AG09309 (cell line): ENCODE measurements at regions not wholly inside any gene's neighbourhood (a gene's known extent, or its start where the extent isn't known, plus 50 kb on each side); places are given as distances from the start of the nearest gene placed in this dataset.

ENCODE experiments used
- DNase-seq: peaks from one replicate; pipeline ENCODE4 v3.0.0-alpha.2; 2010; ENCODE audit warnings: low read depth
- H3K4me3 ChIP-seq: 2 replicates; pipeline ENCODE4 v1.5.1; 2011; ENCODE audit warnings: mild to moderate bottlenecking, low read depth, low read length, moderate library complexity; ENCODE audit not compliant: control insufficient read depth
- CTCF ChIP-seq: IDR thresholded peaks from 2 replicates; pipeline ENCODE4 v1.5.1; 2011; ENCODE audit warnings: mild to moderate bottlenecking, low read depth, low read length, inconsistent platforms; ENCODE audit not compliant: insufficient read depth, control insufficient read depth; ENCODE audit errors: missing control alignments

GRCh38 chr6:122220254-122220653, 179.2 kb upstream of the HSF2 start:
- TF ChIP-seq CTCF = no peak
- no peak for DNase-seq
- H3K4me3 ChIP-seq = no peak overlapping the region

DNA sequence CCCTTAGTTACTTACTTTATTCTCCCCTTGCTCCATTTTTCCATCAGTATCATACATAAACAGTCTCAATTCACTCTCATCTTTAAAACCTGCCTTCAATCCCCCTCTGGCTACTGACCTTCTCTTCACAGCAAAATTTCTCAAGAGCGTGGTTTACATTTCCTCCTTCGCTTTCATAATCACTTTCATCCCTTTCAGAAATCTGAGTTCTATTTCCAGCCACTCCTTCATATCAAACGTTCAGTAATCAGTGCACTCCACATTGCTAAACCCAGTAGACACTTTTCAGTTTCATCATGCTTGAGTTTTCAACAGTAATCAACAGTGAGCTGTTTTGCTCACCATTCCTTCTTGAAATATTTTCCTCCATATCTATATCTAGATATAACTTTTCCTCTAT, 176.7 kb upstream of the HSF2 start:
- TF ChIP-seq CTCF = no peak
- H3K4me3 ChIP-seq = no peak overlapping the region
- no peak for DNase-seq

GRCh38 chr6:122223251-122223650, 176.2 kb upstream of the HSF2 start:
- no peak for DNase-seq
- no peak for TF ChIP-seq CTCF
- no peak overlapping the region for H3K4me3 ChIP-seq

GRCh38 chr6:122238861-122239260, 160.6 kb upstream of the HSF2 start:
- no peak for DNase-seq
- H3K4me3 ChIP-seq = no peak overlapping the region
- no peak for TF ChIP-seq CTCF

GRCh38 chr6:122246906-122247658, 152.4 kb upstream of the HSF2 start:
- no peak for TF ChIP-seq CTCF
- H3K4me3 ChIP-seq = no peak overlapping the region
- no peak for DNase-seq

DNA sequence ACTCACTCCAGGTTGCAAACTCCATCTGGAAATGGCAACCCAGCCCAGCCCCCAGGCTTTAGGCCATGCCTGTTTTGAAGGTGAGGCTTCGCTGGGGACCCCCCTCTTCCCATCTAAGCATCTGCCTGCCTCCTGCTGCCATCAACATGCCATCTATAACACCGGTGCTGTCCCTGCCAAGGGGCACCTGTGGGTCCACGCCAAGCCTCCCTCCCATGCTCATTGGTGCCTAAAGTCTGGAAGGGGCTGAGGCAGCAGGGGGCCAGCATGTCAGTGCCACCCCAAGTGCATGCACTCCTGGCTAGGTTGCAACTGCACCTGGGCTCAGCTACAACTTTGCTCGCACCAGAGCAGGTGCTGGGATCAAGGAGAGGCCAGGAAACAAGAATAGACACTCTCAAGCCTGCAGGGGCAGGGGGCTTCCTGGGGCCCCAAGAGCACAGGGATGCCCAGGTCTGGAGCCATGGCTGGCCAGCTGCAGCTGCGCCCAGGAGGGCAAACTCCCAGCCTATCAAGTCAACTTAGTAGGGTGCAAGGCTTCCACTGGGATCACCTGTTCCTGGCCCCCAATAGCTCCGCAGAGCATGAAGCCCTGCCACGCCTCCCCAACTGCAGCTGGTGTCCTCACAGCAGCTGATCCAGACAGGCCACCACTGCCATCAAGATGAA, 151.3 kb upstream of the HSF2 start:
- TF ChIP-seq CTCF = no peak
- no peak overlapping the region for H3K4me3 ChIP-seq
- no peak for DNase-seq
